ENCODE measurements at regions not wholly inside any gene's neighbourhood (a gene's known extent, or its start where the extent isn't known, plus 50 kb on each side); places are given as distances from the start of the nearest gene placed in this dataset.

DNA sequence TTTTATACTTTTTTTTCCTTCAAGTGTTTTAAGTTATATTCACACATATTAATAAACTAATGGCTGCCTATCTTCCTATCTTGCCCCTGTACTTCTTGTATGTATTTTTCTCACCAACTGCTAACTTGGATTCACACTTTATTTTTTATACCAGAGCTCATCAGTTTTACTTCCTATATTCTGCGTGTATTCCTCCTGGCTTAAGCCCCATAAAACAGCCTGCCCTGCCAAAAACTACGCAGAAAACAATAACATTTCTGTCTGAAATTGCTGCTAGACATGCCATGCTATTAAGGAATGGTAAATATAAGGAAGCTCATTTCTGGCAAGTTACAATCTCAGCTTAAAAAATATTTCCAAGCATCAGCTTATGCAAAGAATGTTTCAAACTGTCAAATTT lies 172.3 kb downstream of the UBE2E3 start:
- DNase-seq: no peak

DNA sequence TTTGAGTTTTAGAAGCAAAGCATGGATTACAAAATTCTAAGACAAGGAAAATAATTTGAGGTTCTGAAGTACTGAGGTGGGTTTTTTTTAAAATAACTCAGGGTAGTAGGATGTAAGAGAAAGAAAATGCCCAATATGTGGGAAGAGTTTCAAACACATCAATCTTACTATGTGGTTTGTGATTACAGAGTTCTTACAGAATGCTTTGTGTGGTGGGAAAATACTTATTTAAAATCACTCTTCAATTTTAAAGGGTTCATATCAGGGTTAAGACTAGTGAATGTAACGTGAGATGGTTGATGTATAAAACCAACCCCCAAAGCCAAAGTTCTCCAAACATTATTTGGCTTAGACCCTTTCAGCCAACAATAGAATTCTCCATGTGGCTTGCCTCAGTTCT lies 173.5 kb downstream of the UBE2E3 start:
- no peak for DNase-seq

DNA sequence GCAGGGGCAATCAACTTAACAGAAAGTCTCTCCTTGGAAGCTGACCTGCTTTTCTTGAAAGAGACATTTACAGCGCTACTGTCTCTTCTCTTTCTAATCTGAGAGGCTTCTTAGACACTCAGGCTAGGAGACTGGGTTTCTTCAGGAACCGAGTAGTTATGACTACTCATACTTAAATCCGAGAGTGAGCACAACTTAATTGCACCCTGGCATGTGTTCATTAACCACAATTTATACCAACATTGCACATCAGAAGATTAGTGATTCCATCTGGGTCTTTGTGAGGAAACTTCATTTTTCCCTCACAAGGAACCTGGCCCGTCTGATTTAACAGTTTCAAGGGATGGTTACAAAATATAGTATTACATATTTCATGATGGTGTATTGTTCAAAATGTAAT lies 176.9 kb downstream of the UBE2E3 start:
- no peak for DNase-seq

DNA sequence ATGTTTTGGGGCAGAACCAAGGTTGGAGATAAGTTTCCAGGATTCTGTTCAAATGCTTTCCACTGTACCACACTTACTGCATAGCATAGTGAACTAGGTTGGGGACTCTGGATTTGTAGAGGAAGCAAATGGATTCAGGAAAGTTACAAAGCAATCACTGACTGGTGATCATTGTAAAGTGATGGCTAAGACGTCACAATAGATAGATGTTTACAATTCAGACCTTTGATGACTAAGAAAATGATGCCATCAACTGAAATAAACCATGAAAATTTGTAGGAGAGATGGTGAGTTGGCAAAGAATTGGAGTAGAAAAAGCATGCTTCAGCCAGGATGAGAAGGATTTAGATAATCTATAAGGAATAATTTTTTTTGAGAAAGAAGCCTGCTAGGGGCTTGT lies 178.0 kb downstream of the UBE2E3 start:
- DNase-seq: no peak

DNA sequence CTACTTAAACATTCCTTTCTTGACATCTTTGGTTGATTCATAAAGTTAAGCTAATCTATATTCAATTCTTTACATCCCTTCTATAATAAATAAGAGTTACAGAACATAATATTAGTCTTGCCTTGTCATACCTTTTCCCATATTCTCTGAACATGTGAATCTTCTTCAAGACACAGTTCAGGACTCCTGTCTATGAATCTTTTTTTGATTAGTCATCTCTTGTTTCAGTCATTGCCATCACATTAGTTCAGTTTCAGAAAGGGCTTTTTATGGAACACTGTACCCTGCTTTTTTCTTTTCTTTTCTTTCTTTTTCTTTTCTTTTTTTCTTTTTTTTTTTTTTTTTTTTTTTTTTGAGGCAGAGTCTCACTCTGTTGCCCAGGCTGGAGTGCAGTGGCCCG lies 181.2 kb downstream of the UBE2E3 start:
- DNase-seq: no peak

DNA sequence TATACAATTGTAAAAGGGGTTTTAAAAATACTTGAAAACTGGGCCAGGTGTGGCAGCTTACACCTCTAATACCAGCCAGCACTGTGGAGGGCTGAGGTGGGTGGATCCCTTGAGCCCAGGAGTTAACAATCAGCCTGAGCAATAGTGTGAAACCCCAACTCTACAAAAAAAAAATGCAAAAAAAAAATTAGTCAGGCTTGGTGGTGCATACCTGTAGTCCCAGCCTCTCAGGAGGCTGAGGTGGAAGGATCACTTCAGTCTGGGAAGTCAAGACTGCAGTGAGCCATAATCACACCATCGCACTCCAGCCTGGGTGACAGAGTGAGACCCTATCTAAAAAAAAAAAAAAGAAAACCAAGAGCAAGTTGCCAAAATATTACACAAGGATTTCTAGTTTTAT lies 182.7 kb downstream of the UBE2E3 start:
- DNase-seq: no peak

DNA sequence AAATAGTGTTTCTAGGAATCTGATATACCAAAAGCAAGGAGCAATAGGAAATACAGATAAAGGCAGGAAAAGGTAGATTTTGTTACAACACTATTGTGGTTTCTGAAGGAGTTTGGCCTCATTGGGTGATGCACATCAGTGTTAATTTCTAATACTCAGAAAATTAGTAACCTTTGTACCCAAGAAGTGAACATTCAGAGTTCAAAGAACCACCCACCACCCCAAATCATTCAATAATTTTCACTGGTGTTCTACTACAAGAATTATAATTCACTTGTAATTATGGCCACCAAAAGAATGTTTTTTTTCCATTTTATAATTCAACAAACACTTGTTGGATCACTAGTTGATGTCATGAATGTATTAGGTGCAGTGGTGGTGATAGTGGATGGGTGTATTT lies 183.3 kb downstream of the UBE2E3 start:
- no peak for DNase-seq

DNA sequence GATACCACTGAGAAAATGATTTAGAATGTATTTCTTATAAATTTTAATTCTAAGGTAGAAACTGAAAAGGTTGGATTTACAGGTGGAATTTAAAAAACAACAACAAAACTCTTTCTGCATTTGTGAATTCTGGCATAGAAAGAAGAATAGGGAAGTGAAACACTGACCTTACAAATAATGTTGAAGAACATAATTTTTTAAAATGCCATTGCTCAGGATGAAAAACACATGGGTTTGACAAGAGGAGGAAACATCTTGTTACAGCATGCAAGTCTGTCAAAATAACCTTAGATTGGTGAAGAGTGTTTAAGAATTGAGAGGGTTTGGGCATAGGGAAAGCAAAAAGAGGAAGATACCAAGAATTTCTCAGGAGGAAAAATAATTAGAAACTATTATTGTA lies 184.3 kb downstream of the UBE2E3 start:
- DNase-seq: no peak

DNA sequence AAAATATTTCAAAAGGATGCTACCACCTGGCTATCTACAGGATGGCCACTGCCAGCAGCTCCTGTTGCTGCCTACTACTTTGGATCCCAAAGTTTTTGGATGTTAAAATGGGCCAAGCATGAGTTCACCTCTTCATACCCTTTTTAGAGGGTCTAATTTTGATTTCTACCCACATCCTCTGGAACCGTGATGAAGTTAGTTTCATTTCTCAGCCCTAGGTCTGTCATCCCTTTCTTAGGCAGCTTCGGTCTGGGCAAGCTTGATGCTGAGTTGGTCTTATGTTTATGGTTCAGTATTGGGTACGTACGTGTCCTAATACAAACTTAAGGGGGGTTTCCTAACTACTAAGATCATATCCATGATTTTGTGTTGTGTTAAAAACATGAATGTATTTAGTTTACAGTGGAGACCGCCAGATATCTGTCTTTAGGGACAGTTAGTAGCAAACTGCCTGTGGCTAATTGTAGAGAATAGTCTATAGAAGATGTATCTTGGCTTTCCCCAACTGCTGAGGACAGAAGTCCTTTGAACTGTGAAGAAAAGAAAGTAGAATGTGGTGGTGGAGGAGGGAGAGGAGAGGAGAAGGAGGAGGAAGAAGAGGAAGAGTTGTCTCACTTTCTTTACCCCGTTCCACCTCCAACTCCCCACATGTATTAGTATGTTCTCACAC lies 184.9 kb downstream of the UBE2E3 start:
- no peak for DNase-seq

DNA sequence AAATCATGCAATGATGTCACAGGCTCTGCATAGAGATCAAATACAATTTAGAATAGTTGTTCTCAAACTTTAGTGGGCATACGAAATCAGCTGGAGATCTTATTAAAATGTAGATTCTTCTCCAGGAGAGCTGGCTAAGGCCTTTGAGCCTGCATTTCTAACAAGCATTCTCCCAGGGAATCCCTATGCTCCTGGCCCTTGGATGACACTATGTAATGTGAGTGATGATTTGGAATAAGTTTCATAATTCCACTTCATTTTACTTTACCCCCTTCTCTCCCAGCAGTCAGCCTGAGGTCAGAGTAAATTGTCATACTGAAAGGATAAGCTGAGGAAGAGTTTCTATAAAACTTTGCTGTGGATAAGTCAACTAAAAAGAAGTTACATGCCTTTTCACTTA lies 189.1 kb downstream of the UBE2E3 start:
- no peak for DNase-seq

DNA sequence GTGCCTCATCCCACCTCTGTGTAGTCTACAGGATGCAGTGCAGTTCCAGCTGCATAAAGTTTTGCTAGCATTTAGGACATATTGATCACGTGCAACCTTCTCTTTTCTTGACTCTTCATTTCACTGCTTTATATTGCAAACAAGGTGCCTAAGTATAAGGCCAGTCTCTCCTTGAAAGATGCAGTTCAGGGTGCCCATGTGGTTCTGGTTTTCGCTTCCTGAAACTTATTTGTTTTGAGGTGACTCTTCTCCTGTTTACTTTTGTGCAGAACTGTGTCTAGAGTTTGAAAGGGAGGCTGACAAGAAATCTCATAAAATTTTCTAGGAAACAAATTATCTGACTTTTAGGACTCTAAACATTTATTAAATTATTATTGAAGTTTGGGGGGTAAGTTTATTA lies 189.9 kb downstream of the UBE2E3 start:
- no peak for DNase-seq

DNA sequence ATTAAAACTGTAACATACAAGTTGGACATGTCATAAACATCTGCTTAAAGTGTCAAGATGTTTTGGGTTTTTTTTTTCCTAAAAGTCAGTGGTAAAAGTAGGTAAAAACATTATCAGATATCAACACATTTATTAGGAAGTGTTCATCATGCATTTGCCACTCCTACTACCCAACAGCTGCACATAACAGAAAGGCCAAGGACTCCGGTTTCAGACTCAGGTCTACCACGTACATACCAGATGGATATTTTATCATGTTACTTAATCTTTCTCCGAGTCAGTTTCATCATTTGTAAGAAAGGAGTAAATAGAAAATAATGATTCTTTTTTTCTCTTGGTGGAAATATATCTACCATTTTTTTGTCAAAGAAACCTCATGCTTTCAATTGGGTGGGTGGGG lies 192.3 kb downstream of the UBE2E3 start:
- DNase-seq: no peak

DNA sequence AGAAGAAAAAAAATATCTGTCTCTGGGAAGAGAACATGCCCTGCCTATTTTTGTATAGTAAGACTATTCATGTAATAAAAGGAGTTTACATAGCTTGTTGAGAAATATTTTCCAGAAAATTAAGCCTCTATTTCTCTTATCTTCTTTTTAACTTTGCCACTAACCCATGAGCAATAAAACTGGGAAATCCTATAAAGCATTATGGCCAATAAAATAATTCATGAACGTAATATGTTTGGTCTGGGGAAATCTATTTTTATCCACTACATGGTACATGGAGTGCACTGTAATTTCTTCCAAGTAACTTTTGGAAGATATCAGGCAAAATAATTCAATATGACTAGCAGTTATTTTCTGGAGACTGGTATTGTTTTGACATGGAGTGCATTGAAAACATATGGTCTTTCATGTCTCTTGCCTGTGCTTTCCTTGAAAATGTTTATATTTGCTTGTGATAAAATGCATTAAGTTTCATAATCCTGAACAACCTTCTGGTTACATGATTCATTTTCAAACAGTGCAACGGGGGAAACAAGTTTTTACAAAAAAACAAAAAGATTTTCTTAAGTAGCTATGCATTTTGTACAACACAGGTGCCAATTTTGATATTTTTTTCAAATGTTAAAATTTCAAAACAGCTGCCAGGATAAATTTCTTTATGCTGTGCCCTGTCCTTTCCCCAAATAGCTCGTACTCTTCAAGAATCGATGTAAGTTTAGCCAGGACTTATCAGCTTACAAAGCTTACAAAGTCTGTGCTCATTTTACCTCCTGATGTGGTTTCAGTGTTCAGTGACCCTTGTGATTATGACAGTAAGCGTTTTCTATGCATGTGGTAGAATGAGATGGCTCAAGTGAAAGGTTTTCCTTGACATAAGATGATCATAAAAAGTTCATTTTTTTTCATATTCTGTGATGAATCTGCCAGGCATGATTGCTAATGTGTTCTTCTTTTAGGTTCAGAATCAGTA lies 194.5 kb downstream of the UBE2E3 start:
- DNase-seq: no peak

DNA sequence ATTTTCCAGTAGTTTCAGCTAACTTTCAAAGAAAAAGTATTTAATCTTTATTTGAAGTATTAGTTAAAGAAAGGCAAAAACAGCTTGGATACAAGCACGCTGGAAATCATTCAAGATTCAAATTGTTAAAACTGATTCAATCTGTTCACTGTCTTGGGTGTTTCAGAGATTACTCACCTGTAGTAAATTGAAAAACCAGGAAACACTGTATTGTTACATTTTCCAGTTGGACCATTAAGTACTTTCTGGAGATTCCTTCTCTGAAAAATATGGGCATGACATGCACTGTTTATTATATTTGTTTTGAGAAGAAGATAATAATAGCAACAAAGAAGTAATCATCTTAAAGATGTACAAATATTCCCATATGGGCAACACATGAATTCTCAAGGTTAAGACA lies 196.1 kb downstream of the UBE2E3 start:
- no peak for DNase-seq

DNA sequence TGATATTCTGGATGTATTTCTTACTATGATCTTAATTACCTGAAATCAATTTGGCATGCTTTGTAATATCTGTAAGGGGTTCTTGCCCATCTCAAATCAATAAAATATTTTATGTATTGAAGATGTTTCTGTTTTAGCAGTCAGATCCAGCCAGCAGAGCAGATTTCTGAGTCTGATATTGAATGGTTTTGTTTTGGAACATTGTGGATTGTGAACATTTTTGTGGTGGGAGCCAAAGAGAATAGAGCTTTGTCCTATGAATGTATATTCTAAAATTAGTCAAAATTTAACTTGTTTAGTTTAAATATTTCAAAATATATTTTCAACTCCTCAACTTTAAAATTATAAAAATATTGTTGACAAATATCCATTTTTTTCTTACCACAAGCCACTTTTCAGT lies 197.0 kb downstream of the UBE2E3 start:
- no peak for DNase-seq

DNA sequence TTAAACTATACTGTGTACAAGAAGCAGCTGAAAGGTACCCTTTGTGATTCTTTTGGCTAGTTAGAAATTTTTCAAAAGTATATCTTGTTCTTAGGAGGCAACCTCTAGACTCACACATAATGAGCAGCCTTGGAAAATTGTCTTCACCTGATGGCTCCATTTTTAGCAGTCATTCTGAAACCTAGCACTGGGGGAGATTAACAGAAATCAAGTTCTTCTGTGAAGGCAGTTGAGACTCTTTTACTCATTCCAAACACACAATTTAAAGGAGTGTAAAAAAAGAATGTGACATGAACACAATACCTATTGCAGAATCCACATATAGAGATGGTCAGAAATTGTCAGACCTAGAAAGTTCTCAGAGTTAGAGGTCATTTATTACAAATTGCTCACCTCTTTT lies 197.7 kb downstream of the UBE2E3 start:
- DNase-seq: no peak

DNA sequence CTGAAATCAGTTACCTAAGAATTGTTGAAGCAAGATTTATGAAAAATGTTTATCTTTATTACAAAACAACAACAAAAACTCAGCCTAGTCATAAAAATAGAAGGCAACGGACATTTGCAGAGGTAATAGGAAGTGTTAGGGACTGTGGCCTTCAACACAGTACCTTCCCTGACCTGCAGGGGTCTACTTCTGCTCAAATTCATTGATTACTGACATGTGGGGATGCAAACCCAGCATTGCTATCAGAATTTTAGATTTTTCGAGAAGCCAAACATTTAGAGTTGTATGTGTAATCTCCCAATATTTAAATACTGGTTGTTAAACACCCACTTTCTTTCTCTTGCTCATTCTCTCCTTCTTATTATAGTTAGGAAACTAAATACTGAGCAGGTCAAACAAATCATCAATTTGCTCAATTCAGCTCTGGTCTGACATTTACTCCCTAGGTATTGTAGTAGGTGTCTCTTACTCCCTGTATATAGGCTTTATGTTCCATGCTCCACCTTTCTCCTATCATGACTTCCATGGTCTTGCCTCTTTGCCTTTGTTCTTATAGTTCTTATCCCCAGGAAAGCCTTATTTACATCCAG lies 198.5 kb downstream of the UBE2E3 start:
- no peak for DNase-seq

DNA sequence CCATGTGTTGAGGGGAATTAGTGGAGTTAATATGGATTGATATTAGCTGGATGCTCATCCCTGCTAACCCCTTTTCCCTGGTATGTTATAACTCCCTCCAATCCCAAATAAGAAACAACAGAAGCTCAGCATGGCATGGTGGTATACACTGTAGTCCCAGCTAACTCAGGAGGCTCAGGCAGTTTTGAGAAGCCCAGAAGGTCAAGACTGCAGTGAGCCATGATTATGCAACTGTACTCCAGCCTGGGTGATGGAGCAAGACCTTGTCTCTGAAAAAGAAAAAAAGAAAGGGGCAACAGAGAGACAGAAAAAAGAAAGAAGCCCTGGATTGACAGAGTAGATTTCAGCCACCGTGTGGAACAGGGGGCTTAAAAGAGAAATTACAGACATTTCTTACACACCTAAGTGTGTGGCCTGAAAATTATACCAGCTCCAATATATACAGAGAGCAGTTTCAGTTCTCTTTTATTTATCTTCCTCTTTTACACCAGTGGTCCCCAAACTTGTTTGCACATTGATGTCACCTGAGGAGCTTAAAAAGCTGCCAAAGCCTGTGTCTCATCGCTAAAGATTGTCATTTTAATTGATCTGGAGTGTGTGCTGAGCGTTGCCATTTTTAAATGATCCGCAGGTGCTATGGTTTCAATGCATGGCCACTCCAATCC lies 203.6 kb downstream of the UBE2E3 start:
- no peak for DNase-seq

DNA sequence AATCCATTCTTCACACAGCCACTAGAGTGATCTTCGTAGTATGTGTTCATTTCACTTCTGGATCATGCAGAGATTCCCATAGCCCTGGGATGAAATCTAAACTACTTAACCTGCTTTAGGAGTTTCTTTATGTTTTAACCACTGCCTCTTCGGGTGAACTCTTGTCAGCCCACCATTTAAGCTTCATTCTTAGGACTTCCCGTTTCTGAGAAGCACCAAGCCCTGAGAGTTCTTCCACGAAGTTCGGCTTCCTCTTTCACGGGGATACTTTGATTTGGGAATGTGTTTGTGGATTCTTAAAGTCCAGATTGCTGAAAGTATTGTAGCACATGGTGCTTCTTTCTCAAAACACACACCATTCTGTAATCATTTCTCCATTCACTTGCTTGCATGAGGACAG lies 205.0 kb downstream of the UBE2E3 start:
- no peak for DNase-seq

DNA sequence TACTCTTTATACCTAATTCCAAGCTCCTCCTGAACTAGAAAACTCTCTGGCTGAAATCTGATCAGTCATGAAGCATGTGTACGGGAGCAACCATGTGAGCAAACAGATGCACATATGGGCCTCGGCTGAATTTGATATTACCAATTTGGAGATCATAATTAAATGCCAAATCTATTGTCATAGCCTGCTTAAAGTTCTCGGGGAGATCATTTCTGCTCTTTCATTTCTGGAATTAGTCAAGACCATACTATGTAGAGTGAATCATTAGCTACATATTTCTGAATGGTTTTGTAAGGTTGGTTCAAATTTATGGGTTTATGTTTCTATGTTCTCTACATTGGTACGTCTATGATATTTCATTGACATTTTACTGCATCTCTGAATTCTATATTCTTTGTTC lies 205.5 kb downstream of the UBE2E3 start:
- no peak for DNase-seq

DNA sequence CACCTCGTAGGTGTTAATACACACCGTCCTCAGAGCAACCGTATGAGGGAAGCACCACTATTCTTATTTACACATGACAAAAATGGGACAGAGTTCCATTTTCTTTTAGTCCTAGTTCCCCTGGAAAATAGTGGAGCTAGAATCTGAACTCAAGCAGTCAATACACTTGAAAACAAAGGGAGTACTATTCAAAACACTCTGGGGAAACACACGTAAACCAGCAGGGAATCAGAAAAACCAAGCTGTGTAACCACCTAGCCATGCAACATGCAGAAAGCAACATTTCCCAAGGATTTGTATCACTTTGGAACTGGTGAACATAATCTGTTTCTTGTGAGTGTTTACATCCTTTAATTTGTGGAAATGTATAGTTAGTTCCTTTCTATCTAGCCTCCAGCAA lies 208.2 kb downstream of the UBE2E3 start:
- no peak for DNase-seq

DNA sequence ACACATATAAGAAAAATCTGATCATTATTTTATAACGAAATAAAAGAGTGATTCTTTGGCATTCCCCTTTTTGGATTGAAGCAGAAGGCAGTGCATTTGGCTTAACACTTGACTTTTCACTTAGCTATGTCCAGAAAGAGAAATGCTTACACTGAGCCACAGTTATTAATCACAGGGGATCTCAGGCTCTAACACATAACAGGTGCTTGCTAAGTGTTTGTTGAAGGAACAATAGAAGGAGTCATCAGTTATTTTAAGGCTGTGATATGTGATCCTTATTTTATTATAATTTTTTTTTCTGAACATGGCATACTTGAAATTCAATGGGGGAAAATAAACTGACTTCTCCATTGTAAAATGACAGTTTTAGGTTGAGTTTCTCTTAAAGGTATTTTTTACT lies 209.5 kb downstream of the UBE2E3 start:
- no peak for DNase-seq

DNA sequence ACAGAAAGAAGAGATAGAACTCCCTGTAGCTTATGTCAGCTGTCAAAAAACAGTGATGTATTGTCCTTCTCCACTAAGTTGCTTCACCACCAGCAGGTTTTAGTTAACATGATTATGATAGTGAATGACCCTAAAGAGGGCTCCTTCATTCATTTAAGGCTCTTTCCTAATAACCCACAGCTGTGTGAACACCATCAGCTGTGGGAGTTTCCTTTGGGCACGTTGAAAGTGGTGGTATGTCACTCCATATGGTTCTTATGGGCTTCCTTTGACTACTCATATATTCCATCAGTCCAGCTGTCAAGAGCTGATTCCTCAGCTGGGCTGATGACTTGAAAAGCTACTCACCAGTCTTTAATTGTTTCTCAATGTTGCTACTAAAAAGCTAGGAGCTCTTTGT lies 210.3 kb downstream of the UBE2E3 start:
- no peak for DNase-seq

DNA sequence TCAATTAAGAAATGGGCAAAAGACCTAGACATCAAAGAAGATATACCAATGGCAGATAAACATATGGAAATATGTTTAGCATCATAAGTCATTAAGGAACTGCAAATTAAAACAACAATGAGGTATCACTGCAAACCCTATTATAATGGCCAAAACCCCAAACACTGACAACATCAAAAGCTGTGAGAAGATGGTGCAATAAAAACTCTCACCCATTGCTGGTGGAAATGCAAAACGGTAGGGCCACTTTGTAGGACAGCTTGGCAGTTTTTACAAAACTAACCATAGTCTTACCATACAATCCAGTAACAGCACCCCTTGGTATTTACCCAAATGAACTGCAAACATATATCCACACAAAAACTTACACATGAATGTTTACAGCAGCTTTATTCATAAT lies 213.1 kb downstream of the UBE2E3 start:
- no peak for DNase-seq
